ENCODE measurements at regions not wholly inside any gene's neighbourhood (a gene's known extent, or its start where the extent isn't known, plus 50 kb on each side); places are given as distances from the start of the nearest gene placed in this dataset.

DNA sequence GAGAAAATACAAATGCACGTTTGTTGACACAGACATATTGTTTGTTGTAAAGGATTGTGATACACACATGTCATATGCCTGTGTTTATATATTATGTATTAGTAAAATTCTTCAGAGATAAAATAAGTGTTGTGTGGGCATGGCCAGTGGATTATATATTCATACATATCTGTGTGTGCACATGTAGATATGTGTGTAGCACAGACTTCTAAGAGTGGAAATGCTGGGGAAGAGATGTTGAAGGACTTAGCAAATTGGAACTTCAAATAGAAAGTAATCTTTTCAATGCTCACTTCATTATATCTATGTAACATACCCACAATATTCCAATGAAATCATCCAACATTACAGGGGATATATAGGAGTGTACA, 413.2 kb downstream of the LMO7 start:
- TF ChIP-seq, protein P1, sequence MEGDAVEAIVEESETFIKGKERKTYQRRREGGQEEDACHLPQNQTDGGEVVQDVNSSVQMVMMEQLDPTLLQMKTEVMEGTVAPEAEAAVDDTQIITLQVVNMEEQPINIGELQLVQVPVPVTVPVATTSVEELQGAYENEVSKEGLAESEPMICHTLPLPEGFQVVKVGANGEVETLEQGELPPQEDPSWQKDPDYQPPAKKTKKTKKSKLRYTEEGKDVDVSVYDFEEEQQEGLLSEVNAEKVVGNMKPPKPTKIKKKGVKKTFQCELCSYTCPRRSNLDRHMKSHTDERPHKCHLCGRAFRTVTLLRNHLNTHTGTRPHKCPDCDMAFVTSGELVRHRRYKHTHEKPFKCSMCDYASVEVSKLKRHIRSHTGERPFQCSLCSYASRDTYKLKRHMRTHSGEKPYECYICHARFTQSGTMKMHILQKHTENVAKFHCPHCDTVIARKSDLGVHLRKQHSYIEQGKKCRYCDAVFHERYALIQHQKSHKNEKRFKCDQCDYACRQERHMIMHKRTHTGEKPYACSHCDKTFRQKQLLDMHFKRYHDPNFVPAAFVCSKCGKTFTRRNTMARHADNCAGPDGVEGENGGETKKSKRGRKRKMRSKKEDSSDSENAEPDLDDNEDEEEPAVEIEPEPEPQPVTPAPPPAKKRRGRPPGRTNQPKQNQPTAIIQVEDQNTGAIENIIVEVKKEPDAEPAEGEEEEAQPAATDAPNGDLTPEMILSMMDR (IDR thresholded peaks at IDR 0.05; ENCODE audit: low read depth, low read length), result no peak
- TF ChIP-seq EZH2phosphoT487 (IDR thresholded peaks at IDR 0.05; ENCODE audit: low read depth), result no peak
